WTC11 (cell line): ENCODE measurements at regions not wholly inside any gene's neighbourhood (a gene's known extent, or its start where the extent isn't known, plus 50 kb on each side); places are given as distances from the start of the nearest gene placed in this dataset.
A peak's percentile ranks its signal among the peaks of the same experiment; 100 is the strongest.

Experiments
- ATAC-seq: fragments of 200-7000 bp; cut with Tn5 transposase; 2 replicates; pipeline ENCODE4 v1.10.0; 2021; ENCODE audit warnings: mild to moderate bottlenecking, moderate library complexity
- CTCF ChIA-PET: fragments of 300-600 bp; sonication (Branson Sonifier 250); formaldehyde crosslinking; loops from one replicate; lab custom pipeline; 2021; ENCODE audit warnings: antibody characterized with exemption; lab: Charles Lee
- POLR2A ChIA-PET: fragments of 350-600 bp; sonication (Branson Sonifier 250); formaldehyde crosslinking; loops from one replicate; lab custom pipeline; 2021; ENCODE audit warnings: antibody characterized with exemption; lab: Charles Lee
- DNase-seq: peaks from one replicate; pipeline ENCODE4 v3.0.0; 2021; ENCODE audit warnings: low spot score
- H3K27ac Mint-ChIP-seq: 2 replicates; pipeline ENCODE4 v1.8.0; 2021; ENCODE audit warnings: mixed read lengths
- H3K27me3 Mint-ChIP-seq: 2 replicates; pipeline ENCODE4 v1.8.0; 2021; ENCODE audit warnings: low read depth, mild to moderate bottlenecking, moderate library complexity, mixed read lengths
- H3K36me3 Mint-ChIP-seq: 2 replicates; pipeline ENCODE4 v1.8.0; 2021; ENCODE audit warnings: mixed read lengths
- H3K4me1 Mint-ChIP-seq: 2 replicates; pipeline ENCODE4 v1.8.0; 2022; ENCODE audit warnings: mixed read lengths
- H3K4me3 Mint-ChIP-seq: 2 replicates; pipeline ENCODE4 v1.8.0; 2021; ENCODE audit warnings: mild to moderate bottlenecking, moderate library complexity, mixed read lengths
- H3K9me3 Mint-ChIP-seq: 2 replicates; pipeline ENCODE4 v1.8.0; 2021; ENCODE audit warnings: mixed read lengths
- AFF4 ChIP-seq: sonication (generic); formaldehyde crosslinking; IDR thresholded peaks from 2 replicates; pipeline ENCODE4 v1.8.1; 2023; ENCODE audit warnings: mild to moderate bottlenecking, missing genetic modification reagents, borderline replicate concordance
- E2F4 ChIP-seq: sonication (generic); formaldehyde crosslinking; IDR thresholded peaks from 2 replicates; pipeline ENCODE4 v1.8.1; 2022; ENCODE audit warnings: low read depth, mild to moderate bottlenecking, moderate library complexity, missing genetic modification reagents, borderline replicate concordance
- ESRRA ChIP-seq: sonication (generic); formaldehyde crosslinking; IDR thresholded peaks from 2 replicates; pipeline ENCODE4 v1.8.1; 2022; ENCODE audit warnings: mild to moderate bottlenecking, missing genetic modification reagents, borderline replicate concordance
- FOXK1 ChIP-seq: sonication (generic); formaldehyde crosslinking; IDR thresholded peaks from 2 replicates; pipeline ENCODE4 v1.8.0; 2022; ENCODE audit warnings: mild to moderate bottlenecking, moderate library complexity, missing genetic modification reagents
- GTF2I ChIP-seq: fragments of 250-450 bp; sonication (Bioruptor Pico); conservative IDR thresholded peaks from 2 replicates; pipeline ENCODE4 v1.4.0; 2021; ENCODE audit warnings: mild to moderate bottlenecking
- HMGXB4 ChIP-seq: sonication (generic); formaldehyde crosslinking; IDR thresholded peaks from 2 replicates; pipeline ENCODE4 v1.8.1; 2023; ENCODE audit warnings: mild to moderate bottlenecking, moderate library complexity, missing genetic modification reagents
- IRF1 ChIP-seq: sonication (generic); formaldehyde crosslinking; IDR thresholded peaks from 2 replicates; pipeline ENCODE4 v1.8.0; 2023; ENCODE audit warnings: missing genetic modification reagents
- MYBL2 ChIP-seq: sonication (generic); formaldehyde crosslinking; IDR thresholded peaks from 2 replicates; pipeline ENCODE4 v1.8.1; 2023; ENCODE audit warnings: mild to moderate bottlenecking, moderate library complexity, missing genetic modification reagents
- NR1H2 ChIP-seq: sonication (generic); formaldehyde crosslinking; IDR thresholded peaks from 2 replicates; pipeline ENCODE4 v1.9.0; 2021; ENCODE audit warnings: mild to moderate bottlenecking, moderate library complexity, missing genetic modification reagents
- NR2C2 ChIP-seq: sonication (generic); formaldehyde crosslinking; IDR thresholded peaks from 2 replicates; pipeline ENCODE4 v1.8.0; 2022; ENCODE audit warnings: mild to moderate bottlenecking, missing genetic modification reagents
- OVOL2 ChIP-seq: fragments of 250-450 bp; sonication (Bioruptor Pico); IDR thresholded peaks from 2 replicates; pipeline ENCODE4 v1.9.0; 2021; ENCODE audit warnings: mild to moderate bottlenecking, borderline replicate concordance
- PRDM15 ChIP-seq: sonication (generic); formaldehyde crosslinking; IDR thresholded peaks from 2 replicates; pipeline ENCODE4 v1.8.0; 2022; ENCODE audit warnings: missing genetic modification reagents
- PRRX2 ChIP-seq: fragments of 250-450 bp; sonication (Bioruptor Pico); IDR thresholded peaks from 2 replicates; pipeline ENCODE4 v1.8.0; 2021; ENCODE audit warnings: mild to moderate bottlenecking
- TCF7 ChIP-seq: sonication (generic); formaldehyde crosslinking; IDR thresholded peaks from 2 replicates; pipeline ENCODE4 v1.8.0; 2022; ENCODE audit warnings: mild to moderate bottlenecking, low read depth, missing genetic modification reagents, moderate library complexity
- ZNF121 ChIP-seq: sonication (generic); formaldehyde crosslinking; IDR thresholded peaks from 2 replicates; pipeline ENCODE4 v1.8.0; 2023; ENCODE audit warnings: missing genetic modification reagents
- ZNF263 ChIP-seq: sonication (generic); formaldehyde crosslinking; IDR thresholded peaks from 2 replicates; pipeline ENCODE4 v1.8.1; 2022; ENCODE audit warnings: low read depth, mild to moderate bottlenecking, moderate library complexity, missing genetic modification reagents
- ZNF396 ChIP-seq: fragments of 250-450 bp; sonication (Bioruptor Pico); IDR thresholded peaks from 2 replicates; pipeline ENCODE4 v1.8.0; 2021; ENCODE audit warnings: mild to moderate bottlenecking, moderate library complexity, borderline replicate concordance
- ZNF425 ChIP-seq: fragments of 250-450 bp; sonication (Bioruptor Pico); conservative IDR thresholded peaks from 2 replicates; pipeline ENCODE4 v1.9.0; 2021; ENCODE audit warnings: mild to moderate bottlenecking
- ZSCAN18 ChIP-seq: fragments of 250-450 bp; sonication (Bioruptor Pico); IDR thresholded peaks from 2 replicates; pipeline ENCODE4 v2.1.2; 2022; ENCODE audit warnings: mild to moderate bottlenecking, moderate library complexity

- TF ChIP-seq ZNF121 (CRISPR knock-in tag): no peak
- TF ChIP-seq NR1H2 (CRISPR knock-in tag): no peak
- TF ChIP-seq PRRX2 (CRISPR knock-in tag): no peak
- TF ChIP-seq FOXK1: no peak
- TF ChIP-seq HMGXB4: no peak
- no peak for TF ChIP-seq TCF7
- TF ChIP-seq, all 79 proteins: peak for 0
- ATAC-seq (no peak), DNase-seq (no peak)
- H3K27ac Mint-ChIP-seq: no peak overlapping the region
- H3K4me3 Mint-ChIP-seq: no peak overlapping the region
- POLR2A ChIA-PET: no interaction called here
- no peaks in the 10 kb centered on the region for H3K36me3 Mint-ChIP-seq
- no peaks in the 10 kb centered on the region for H3K4me1 Mint-ChIP-seq
- H3K9me3 Mint-ChIP-seq: peaks cover 5% of the 10 kb centered on the region
- no peaks in the 10 kb centered on the region for H3K27me3 Mint-ChIP-seq
- CTCF ChIA-PET: no interaction called here
Measured at GRCh38 chr18:40993363-40993762, 961.7 kb upstream of the PIK3C3 start.

GRCh38 chr18:40987581-40987980 is 967.5 kb upstream of the PIK3C3 start:
- peaks cover 6% of the 10 kb centered on the region for H3K4me1 Mint-ChIP-seq
- H3K27ac Mint-ChIP-seq: no peak overlapping the region
- ATAC-seq (peak; percentile 65; the same call in 1 of the 2 replicates), DNase-seq (no peak)
- no peaks in the 10 kb centered on the region for H3K27me3 Mint-ChIP-seq
- H3K36me3 Mint-ChIP-seq: no peaks in the 10 kb centered on the region
- no peak overlapping the region for H3K4me3 Mint-ChIP-seq
- no peaks in the 10 kb centered on the region for H3K9me3 Mint-ChIP-seq
- no peak for TF ChIP-seq PRDM15
- TF ChIP-seq E2F4: no peak
- TF ChIP-seq OVOL2 (CRISPR knock-in tag): no peak
- TF ChIP-seq PRRX2 (CRISPR knock-in tag): no peak
- no peak for TF ChIP-seq FOXK1
- TF ChIP-seq GTF2I (CRISPR knock-in tag): no peak
- POLR2A ChIA-PET: no interaction called here
- CTCF ChIA-PET: no interaction called here

- DNase-seq (no peak), ATAC-seq (no peak)
- ChIA-PET CTCF (no interaction called here), POLR2A (no interaction called here)
- no peaks in the 10 kb centered on the region for H3K36me3 Mint-ChIP-seq
- no peak overlapping the region for H3K4me3 Mint-ChIP-seq
- no peaks in the 10 kb centered on the region for H3K27me3 Mint-ChIP-seq
- H3K4me1 Mint-ChIP-seq: peaks cover 6% of the 10 kb centered on the region
- H3K9me3 Mint-ChIP-seq: no peaks in the 10 kb centered on the region
- no peak overlapping the region for H3K27ac Mint-ChIP-seq
- TF ChIP-seq ZSCAN18 (CRISPR knock-in tag) (no peak), ZNF263 (CRISPR knock-in tag) (no peak), AFF4 (CRISPR knock-in tag) (no peak), ESRRA (no peak), MYBL2 (CRISPR knock-in tag) (no peak), IRF1 (CRISPR knock-in tag) (no peak), ZNF396 (CRISPR knock-in tag) (no peak), NR2C2 (no peak), ZNF425 (CRISPR knock-in tag) (no peak)
Measured at GRCh38 chr18:40985436-40985835, 969.6 kb upstream of the PIK3C3 start.
